HG02870 (cell line): ENCODE measurements at regions not wholly inside any gene's neighbourhood (a gene's known extent, or its start where the extent isn't known, plus 50 kb on each side); places are given as distances from the start of the nearest gene placed in this dataset.
"Not testable (repeated sequence)": the region's sequence is repeated elsewhere in the genome, so short reads cannot be mapped to it uniquely, and the experiment has no call there.

Experiments
- ATAC-seq: cut with Tn5 transposase; IDR thresholded peaks from one replicate; pipeline ENCODE4 v1.9.1; 2021; ENCODE audit warnings: mild to moderate bottlenecking, moderate library complexity; ENCODE audit not compliant: unreplicated experiment

GRCh38 chr5:108696951-108697715 is 50.6 kb upstream of the FER start:
- no peak for ATAC-seq

GRCh38 chr5:108696407-108696806 is 51.3 kb upstream of the FER start:
- ATAC-seq, result no peak

DNA sequence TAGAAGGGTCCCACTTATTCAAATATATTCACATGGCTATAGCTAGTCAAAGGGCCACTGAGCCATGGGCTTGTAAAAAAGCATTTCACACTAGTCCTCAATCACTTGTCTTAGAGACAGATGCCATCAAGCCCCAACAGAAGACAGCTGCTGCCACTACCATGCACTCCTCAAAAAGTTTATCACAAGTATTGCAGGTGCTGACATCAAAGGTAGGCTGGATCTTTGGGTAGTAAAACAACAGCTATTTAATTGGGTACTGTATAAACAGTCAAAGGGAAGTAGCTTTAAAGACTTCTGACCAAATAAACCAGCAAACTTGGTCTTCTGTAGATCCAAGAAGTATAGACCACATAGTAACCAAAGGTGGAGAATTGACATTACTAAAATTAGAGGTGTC is 59.2 kb upstream of the FER start:
- no peak for ATAC-seq

DNA sequence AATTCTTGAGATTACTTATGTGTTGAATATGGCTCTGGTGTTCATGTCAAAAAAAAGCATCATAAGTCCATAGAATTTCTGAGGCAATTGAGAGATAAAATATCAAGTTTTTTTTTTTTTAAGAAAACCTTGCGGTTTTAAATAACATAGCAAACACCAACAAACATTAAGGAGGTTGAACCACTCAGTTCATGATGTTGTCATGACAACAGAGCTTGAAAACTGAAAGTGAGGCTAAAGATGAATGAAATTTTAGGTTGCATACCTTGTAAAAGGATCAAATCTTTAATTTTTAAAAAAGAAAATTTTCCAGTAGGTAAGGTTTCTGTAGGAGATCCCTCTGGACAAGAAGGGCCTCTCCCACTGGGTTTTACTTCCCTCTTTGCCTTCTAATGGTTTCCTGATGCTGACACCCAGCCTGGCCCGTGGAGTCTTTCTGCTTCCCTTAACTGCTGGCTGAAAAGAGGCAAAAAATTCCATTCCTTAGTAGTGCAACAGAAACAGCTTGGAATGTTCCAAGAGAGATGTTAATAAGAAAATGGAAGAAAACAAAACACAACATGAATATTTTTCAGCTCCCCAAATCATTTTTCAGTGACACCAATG is 60.0 kb upstream of the FER start:
- no peak for ATAC-seq

- ATAC-seq, result no peak
Measured at GRCh38 chr5:108686676-108687075, 61.0 kb upstream of the FER start.

DNA sequence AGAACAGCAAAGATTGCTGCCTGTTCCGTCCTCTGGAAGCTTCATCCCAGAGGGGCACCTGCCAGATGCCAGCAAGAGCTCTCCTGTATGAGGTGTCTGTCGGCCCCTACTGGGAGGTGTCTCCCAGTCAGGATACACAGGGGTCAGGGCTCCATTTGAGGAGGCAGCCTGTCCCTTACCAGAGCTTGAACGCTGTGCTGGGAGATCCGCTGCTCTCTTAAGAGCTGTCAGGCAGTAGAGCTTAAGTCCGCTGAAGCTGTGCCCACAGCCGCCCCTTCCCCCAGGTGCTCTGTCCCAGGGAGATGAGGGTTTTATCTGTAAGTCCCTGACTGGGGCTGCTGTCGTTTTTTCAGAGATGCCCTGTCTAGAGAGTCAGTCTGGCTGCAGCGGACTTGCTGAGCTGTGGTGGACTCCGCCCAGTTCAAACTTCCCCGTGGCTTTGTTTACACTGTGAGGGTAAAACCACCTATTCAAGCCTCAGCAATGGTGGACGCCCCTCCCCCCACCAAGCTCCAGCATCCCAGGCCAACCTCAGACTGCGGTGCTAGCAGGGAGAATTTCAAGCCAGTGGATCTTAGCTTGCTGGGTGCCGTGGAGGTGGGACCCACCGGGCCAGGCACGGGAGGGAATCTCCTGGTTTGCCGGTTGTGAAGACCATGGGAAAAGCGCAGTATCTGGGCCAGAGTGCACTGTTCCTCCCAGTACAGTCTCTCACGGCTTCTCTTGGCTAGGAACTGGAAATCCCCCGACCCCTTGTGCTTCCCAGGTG is 62.1 kb upstream of the FER start:
- not testable (repeated sequence) for ATAC-seq

GRCh38 chr5:108681079-108681921 is 66.4 kb upstream of the FER start:
- peak; percentile 92 for ATAC-seq

GRCh38 chr5:108678091-108678490 is 69.6 kb upstream of the FER start:
- ATAC-seq, result no peak

- ATAC-seq, result no peak
Measured at GRCh38 chr5:108675736-108676135, 72.0 kb upstream of the FER start.

DNA sequence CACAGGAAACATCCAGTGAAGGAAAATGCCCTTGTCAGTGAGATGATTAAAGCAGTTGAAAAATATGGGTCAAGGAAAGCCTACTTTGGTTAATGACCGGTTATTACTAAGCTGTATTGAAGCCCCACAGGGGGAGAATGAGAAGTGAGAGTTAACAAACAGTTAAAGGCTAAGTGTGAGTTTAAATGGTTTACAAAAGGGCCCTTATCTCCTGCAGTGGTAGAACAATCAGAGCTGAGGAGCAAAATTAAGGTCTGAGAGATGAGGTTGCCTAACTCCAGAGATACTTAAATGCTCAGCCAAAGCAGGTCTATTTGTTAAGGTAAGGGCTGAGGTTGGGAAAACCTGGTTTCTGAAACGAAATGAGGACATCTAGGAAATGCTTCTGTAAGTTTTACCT is 75.1 kb upstream of the FER start:
- ATAC-seq, result no peak

GRCh38 chr5:108670591-108671289 is 77.0 kb upstream of the FER start:
- no peak for ATAC-seq

GRCh38 chr5:108669462-108669861 is 78.2 kb upstream of the FER start:
- ATAC-seq, result no peak

DNA sequence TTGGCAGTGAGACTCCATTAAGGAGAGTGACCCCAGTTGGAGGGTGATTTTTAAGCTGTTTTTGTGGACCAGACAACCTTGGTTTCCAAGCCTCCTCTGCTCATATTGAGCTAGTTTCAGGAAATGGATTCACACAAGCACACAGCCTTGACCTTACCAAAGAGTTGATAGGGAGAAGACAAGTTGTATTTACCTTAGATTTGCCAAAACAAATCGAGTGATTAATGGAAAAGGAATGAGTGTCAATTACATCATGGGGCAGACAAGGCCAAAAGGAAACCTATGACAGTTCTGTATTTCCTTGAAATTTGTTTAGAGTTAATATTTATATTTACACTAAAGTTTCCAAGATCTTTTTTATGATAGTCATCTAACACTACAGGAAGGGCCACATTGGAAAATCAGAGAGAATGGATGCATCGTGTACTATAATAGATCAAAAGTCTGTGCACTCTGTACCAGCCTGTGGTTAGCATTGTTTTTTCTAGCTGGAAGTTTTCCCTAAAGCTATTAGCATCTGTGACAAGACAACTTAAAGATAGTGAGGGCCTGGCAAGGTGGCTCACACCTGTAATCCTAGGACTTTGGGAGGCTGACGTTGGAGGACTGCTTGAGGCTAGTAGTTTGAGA is 86.0 kb upstream of the FER start:
- ATAC-seq, result no peak

- no peak for ATAC-seq
Measured at GRCh38 chr5:108661024-108661423, 86.7 kb upstream of the FER start.

DNA sequence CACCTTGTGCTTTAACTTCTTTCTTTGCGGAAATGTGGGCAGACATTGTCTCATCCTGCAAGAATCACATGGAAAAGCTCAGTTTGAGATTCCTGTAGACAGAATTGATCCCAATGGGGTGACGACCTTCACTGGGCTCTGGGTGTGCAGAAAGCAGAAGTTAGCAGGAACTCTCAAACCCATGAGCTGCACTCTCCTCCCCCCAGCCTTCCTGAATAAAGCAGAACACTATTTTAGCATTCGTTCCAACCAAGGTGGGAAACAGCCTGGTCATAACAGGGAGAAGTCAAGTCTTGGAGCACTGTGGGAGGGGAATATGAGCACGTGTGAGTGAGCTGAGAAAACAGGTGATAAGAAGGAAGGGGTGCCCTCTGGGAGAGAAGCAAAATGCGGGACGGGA is 87.4 kb upstream of the FER start:
- no peak for ATAC-seq

GRCh38 chr5:108659531-108659930 is 88.2 kb upstream of the FER start:
- no peak for ATAC-seq

- ATAC-seq, result no peak
Measured at GRCh38 chr5:108655750-108656450, 91.8 kb upstream of the FER start.

GRCh38 chr5:108654051-108654450 is 93.6 kb upstream of the FER start:
- ATAC-seq, result no peak

DNA sequence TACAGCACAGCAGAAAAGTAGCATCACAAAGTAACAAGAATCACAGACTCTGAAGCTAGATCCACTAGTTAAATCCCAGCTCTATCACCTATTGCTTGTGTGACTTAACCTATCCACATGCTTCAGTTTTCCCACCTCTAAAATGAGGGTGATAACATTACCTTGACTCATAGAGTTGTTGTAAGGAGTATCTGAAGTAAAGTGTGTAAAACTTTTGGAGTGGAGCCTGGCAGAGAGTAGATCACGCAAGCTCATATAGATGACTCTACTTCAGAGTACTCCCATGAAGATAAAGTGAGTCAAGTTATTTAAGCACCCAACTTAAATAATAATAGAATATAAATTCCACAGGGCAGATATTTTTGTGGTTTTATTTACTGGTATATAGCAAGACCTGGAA is 94.5 kb upstream of the FER start:
- no peak for ATAC-seq
